ENCODE measurements at regions not wholly inside any gene's neighbourhood (a gene's known extent, or its start where the extent isn't known, plus 50 kb on each side); places are given as distances from the start of the nearest gene placed in this dataset.

DNA sequence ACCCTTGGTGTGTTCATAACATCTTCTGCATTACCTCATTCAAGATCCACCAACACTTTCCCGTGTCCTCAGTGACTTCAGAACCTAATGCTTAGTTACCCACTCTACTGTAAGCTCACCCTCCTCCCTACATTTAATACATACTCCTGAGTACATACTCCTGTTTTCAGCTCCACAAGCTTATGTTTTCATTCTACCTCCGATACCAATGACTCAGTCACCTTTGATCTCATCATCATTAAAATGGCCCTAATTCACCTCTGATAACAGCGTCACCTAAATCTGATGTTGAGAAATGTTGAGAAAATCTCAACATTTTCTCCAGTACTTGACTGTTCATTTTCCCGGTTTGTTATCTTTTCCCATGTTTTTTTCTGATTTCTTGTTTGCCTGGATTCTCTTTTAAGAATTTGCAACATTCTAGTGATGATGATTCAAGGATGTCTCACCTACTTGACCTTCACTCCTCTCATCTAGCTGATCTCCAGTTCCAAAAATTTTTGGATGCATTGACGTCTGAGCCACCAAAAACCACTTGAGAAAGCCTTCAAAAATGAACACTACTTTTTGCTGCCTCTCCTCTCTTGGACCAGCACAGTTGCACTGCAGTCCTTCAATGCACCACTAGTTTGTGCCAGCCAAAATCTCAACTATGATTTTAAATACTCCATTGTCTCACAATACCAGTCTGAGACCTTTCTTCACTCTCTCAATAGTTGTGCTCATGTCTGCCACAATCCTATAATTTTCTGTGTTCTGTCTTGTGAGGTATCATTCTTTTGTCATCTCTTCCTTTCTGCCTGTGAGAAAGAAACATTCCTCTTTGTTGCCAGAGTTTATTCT, 220.7 kb upstream of the SEMA6D start:
- no peak for DNase-seq

DNA sequence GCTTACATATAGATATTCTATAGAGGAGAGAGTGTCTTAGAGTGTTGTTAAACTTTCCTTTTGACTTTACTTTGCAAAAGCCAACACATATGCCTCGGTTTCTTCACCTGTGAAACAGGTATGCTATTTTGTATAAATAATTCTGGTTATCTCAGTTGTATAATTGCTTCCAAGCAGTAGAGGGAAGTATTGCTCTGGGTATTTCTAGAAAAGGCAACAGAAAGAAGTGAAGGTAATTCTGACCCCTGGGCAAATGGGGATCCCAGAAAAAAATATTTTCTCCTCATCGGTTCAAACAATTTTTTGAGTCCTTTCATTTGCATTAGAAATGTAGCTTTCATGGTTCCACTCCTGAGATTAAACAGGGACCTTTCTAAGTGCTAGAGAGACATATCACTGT, 216.5 kb upstream of the SEMA6D start:
- DNase-seq: no peak

DNA sequence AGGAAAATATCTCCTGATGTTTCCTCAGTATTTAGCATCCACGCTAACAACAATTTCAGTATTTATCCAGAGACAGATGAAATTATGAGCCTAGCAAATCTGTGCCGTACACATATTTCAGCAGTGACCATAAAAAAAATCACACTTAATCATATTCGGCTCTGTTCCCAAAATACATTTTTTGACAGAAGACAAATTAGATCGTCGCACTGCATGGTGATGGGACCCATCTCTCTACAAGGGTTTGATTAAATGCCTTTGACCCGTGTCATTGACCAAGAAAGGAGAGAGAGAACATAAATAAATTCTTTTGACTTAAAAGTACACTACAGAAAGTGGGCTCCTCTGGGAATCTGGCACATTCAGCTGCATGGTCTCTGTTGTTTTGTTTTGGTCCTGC, 215.3 kb upstream of the SEMA6D start:
- DNase-seq: no peak

DNA sequence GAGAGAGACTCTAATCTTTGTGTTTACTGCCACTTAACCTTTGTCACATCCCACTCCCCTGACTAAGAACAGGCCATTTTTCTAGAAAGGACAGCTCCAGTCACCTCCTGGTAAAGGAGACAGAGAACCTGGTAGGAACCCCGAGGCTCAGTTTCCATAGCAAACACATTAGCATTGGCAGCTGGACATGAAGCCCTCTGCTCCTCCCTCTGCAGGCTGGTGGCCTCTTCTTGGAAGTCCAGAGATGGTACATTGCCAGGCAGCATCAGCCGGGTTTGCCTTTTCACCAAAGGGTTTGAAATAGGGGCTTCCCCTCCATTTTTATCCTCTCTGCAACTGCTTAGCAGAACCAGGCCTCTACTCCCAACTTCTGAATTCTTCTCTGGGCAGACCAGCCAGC, 213.4 kb upstream of the SEMA6D start:
- no peak for DNase-seq

DNA sequence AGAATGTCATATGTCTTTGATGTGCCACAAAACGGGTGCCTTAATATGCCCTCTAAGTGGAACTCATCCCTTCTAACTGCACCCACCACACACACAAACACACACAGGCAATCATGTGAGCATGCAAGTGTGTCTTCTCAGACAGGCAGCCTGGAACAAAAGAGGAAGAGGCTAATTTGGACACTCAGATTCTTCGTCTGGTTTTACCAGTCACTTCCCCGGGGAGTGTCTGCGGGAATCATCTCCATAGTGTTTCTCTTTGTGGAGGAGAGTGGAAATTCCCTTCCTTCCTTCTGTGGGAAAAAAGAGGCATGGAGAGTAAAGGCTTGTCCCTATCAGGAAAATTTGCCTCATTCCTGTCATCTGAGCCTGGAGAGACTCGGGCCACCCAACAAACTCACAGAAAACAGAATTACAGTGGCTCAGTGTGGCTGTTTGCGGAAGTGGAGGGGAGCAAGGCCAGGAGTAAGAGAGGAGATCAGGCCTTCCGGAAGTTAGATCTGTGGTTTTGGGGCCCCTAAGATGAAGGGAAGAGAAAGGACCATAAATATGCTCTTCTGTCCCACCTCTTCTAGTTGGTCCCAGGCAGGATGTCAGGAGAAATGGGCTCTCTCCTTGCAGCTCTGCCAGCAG, 212.6 kb upstream of the SEMA6D start:
- no peak for DNase-seq

DNA sequence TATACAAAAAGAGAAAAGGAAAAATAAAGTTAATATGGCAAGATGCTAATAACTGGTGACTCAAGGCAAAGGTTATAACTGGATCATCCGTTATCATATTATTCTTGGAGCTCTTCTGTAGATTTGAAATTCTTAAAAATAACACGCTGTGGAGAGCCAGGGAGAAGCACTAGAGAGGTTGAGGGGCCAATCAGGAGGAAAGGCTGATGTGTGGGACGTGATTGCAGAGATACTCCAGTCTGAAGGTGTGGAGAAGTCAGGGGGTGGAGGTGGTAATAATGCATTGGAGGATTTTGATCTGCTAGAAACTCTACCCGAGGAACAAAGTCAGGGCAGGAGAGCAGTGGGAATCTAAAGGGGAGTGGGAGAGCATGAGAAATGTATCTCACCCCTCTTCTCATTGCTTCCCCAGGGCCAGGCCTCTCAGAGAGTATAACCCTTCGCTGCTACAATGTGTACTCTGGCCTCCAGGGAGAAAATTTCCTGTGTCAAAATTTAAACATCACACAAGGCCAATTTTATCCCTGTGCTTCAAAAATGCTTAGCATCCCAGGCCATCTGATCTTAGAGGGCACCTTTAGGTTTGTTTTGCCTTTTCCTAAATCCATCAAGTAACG, 211.5 kb upstream of the SEMA6D start:
- DNase-seq: no peak

DNA sequence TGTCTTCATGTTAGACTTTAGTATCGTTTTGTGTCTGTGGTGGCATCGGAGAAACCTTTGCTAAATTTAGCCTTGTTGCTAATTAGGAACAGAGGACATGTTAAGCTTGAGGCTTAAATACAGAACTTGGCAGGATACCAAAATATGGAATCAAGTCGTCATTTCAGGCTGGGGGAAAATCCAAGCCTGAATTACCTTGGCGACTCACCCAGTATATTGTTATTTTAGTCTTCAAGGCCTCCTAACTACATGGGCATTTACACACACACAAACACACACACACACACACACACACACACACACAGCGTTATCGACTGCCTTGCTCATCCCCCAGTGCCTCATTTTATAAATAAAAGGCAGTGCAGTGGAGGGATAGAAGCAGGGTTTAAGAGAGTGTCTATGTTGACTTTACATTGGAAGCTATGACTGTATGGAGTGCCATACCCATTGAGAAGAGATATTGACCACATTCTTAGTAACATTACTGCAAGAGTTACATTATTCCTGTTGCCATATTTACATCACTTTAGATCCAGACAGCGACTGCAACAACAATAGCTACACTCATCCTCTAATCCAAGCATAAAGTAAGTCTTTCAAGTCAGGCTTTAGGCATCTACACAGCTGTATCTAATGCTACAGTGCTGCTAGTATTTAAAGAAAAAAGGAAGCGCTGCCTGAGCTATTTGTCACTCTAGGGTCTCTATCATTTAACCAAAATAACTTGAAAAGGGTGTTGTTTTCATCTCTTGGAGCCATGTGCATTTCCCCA, 210.8 kb upstream of the SEMA6D start:
- no peak for DNase-seq

DNA sequence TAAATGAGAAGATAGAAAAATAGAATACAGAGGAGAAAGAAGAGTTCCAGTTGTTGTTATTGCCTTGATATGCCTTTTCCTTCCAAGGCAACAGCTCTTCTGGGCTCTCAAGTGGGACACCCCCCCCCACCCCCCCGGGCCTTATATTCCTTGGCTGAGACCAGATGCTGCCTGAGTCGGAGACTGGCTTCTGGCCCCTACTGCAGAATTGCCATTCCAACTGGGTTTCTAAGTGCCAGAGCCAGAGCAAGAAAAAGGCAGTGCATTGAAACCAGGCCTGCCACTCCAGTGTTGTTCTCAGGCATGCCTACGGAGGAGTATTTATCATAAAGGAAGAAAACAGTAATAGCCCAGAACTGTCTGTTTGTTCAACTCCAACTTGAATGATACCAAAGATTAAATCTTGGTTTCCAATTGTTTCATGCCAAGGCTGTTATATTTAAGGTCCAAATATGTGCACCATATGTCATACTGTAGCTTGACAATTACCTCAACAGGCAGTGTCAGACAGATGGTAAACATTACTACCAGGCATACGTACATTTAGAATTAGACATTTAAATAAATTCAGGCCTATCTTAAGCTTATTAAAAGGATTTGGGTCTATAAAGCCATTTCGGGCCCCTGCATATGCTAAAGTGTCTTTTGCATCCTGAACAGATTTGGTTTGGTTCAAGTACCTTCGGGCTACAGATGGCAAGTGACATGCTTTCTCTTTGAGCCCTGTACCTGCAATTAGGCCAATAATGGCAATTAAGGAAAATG, 209.9 kb upstream of the SEMA6D start:
- no peak for DNase-seq

DNA sequence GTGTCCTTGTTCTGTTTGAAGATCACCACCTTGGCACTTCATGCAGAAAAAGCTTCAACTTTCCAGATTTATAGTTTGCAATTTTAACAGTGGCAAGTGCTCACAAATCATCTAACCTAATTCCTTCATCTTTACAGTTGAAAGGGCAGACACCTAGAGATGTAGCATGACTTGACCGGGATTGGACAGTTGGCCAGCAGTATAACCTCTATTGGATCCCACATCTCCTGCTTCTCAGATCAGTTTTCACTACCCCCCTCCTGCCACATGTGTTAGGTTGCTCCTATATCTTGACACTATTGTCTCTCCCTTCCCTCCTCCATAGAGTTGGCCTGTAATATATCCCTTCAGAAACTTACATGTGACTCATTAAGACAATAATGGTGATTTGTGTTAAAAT, 206.0 kb upstream of the SEMA6D start:
- no peak for DNase-seq

DNA sequence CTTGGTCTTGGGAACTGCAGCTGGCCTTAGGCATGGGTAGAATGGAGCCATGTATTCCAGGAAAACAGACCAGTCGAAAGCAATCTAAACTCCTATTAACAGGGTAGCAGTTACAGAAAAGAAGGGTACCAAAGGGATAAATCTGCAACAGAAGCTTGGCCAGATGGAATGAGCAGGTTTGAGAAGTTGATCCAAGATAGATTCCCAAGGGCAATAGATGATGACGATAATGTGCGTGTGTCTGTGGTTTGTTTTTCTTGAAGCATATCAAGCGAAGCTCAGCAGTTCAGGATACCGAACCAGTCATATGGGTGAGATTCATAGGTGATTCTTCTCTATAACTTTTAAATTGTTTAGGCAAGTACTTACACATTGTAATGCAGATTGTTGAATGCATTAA, 203.8 kb upstream of the SEMA6D start:
- no peak for DNase-seq

DNA sequence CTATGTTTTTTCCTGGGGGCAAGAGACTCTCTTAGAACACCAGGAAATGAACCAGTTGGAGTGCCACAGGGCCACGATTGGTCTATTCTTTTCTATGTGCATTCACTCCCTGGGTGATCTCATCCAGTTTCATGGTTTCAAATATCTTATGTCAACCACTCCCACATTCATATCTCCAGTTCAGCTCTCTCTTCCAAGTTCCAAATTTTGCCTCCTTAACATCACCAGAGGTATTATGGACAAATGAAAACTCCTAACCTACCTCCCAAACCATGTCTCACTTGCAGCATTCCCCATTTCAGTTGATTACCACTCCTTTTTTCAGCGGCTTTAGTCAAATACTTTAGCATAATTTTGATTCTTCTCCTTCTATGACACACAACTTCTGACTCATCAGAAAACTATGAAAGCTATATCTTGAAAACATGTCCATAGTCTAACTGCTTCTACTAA, 203.1 kb upstream of the SEMA6D start:
- DNase-seq: no peak

DNA sequence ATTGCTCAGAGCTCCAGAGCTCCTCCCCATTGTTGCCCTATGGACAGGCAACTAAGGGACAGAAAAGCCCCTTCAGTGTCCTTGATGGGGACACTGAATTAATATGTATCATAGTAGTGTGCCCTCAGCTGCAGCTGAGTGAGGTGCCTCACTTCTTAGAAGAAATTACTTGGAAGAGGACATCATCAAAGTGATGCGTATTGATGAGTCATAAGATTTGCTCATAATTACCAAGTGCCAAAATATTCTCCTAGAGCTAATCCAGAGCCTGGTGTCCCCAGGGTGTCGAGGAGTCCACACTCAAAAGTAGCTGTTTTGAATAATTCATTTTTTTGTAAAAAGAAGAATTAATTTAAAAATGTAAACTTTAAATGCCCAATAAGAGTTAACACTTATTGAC, 200.7 kb upstream of the SEMA6D start:
- DNase-seq: no peak

DNA sequence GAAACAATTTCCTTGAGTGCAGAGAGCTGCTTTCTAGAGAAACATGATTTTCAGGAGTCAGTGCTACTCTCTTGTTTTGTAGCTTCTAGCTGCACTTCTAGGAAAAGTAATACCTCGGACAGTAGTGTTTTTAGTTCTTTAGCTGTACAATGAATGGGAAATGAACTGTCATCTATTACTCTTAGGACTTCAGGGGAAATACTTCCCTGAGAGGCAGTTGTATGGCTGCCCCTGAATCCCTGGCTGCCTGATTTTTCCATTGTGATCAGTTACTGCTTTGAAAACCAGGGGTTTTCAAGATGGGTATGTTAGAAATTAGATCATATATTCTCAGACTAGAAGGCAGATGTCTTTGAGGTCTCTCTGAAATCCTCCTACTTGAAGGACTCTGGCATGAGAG, 200.3 kb upstream of the SEMA6D start:
- DNase-seq: no peak

DNA sequence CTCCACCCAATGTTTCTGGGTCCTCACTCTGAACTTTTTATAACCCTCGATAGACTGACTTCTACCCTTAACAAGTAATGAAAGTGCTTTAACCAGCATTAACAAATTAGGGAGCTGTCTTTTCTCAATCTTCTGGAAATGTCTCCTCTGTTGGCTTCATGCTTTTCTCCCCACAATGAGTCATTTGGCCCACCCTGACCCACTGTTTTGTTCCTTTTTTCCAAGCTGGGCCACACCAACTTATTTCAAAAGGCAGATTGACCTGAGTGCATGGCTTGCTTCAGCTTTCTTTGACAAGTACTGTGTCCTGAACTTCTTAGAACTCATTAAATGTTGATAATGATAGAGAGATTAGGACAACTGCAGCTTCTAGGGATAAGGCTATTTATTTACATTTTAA, 199.6 kb upstream of the SEMA6D start:
- DNase-seq: no peak

DNA sequence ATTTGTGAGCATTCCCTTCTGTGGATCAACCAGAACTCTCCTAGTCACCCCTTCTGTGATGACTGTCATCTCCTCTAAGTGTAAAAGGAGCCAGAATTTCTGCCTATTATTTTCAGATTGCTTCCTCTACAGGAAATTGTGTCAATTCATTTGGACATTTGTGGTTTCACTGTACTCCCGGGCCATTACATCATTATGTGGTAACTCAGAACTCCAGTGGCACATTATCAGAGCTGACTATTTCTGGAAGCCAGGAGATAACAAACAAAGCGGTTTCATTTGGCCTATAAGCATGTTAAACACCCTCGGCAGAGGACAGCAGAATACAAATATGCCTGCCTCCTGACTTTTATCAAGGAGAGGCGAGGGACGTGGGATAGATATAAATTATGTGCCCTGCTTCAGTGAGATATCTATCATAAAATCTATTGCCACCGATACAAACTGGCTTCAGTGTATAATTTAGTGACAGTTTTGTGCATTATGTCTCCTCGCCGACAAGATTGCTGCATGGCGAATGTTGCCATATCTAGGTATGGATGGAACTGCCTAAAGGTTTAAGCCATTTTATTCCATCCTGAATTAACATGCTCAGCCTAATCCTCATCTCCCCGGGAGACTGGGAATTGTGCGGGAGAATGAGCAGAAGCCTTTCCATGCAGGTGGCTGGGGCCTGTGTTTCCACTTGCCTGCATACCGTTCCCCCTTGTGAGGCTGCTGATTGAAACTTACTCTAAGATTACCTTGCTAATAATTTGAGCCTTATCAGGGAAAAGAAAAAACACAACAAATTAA, 193.4 kb upstream of the SEMA6D start:
- DNase-seq: no peak

DNA sequence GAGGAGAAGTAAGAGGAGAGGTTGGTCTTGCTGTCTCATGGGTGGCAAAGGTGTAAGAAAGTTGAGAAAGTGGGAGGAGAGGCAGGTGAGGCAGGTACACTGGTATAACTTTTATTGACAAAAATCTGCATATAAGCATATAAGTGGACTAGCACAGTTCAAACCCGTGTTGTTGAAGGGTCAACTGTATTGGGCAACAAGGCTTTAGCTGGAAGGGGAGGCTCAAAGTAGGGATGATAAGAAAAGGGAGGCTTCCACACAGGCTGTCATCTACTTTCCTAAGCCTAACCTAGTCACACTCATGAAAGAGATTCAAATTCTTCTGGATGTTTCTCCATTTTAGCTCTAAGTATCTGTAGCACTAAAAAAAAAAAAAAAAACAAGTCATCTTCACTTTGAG, 188.1 kb upstream of the SEMA6D start:
- no peak for DNase-seq

DNA sequence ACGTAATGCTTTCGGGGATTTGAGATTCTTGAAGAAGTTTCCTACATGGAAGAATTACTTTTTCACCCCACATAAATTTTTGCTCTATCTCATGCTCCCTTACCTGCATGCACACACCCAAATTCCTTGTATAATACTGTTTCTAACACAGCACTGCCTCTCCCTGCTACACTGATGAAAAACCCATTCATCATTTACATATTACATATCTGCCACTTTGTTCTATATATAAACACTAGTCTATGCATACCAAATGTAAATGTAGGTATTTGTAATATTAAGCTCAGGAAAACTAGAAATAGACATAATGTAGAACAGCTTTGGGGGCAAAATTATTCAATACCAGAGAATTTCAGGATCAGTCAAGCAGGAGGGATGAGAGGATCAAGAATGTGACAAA, 182.6 kb upstream of the SEMA6D start:
- DNase-seq: no peak

DNA sequence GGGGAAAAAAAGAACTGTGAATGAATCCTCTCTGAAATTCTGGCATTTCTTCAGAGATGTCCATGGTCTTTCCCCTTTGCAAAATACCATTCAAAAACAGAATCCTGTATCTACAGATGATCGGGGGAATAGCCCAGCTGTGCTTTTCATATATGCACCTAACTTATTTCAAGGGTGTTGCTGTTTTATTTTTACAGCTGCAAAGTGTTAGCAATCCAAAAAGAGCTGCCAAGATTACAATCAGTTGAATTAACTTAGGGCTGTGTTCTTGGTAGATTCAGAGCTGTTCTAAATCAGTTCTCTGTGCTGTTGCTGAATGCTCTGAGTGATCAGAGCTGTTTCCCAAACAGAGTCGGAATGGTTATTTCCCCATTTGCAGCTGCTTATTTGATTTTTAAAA, 175.7 kb upstream of the SEMA6D start:
- no peak for DNase-seq

DNA sequence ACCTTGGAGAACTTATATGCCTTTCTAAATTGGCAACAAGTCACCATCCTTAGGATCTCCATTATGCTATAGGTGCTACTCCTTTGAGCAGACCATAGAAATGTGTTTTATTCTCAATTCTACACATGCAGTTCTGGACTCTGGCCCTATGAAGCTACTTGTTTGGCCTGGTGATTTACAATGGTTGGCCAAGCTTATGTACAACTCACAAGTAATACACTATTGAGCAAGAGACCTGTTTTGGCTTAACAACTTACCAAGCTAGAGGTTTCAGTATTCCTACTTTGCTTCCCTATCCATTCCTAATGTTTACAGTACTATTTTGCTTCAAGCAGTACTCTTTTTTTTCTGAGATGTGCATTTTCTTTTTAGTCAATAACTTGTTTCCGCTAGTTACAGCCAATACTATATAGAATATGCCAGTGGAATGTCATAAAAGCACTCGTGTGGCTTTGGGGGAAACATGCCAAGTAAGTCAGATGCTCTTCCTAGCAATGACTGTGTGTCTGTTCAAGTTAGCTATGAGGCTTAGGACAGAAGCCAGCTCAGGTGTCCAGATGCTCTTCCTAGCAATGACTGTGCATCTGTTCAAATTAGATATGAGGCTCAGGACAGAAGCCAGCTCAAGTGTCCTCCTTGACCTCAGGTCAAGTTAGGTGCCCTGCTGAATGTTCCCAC, 174.9 kb upstream of the SEMA6D start:
- DNase-seq: no peak

DNA sequence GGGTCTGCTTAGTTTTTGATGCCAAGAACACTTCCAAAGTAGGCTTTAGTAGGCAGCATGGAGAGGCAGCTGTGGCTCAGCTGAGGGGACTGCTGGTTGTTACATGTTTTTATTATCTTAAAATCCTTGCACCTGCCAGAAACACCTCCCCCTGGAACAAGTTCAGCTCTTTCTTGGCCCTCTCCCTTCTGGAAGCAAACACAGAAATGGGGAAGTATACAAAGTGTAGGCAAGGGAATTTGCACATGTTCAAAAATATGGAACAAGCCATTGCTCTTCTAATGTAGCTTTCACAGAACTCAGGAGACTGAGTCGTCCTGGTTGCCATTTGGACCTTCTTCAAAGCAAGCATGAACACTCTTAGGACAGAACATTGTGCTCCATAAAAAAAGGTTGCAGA, 169.1 kb upstream of the SEMA6D start:
- no peak for DNase-seq

DNA sequence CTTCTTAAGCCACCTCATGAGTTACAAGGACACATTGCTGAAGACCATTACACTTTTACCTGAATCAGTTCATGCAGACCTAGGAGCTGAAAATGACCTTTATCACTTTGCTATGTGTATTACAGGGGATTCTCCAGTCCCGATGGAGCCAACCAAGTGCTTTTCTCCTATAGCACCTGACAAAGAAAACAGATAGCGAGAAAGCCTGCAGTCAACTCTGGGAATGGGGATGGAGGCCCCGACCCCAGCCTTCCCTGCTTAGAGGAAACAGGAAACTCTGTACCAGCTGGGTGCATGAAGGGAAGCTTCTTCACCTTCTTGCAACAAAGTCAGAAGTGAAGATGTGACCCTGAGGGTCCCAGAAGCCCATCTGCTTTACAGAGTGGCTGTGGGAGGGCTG, 168.3 kb upstream of the SEMA6D start:
- no peak for DNase-seq

All from activated CD4-positive, CD25-positive, alpha-beta regulatory T cell treated with anti-CD3 and anti-CD28 coated beads, Interleukin-2, amount 50 U/mL, for 72 hours (primary cell).